Liver (tissue), 8 donors: ENCODE measurements at regions not wholly inside any gene's neighbourhood (a gene's known extent, or its start where the extent isn't known, plus 50 kb on each side); places are given as distances from the start of the nearest gene placed in this dataset.

Source experiments
- DNase-seq: peaks from one replicate; pipeline ENCODE4 v3.0.0-alpha.2; 2017; ENCODE audit warnings: low spot score
- H3K27ac ChIP-seq, 2 donors: one replicate each; pipeline ENCODE4 v1.7.0; 2013; ENCODE audit warnings: inconsistent platforms in 2 of 2, low read length in 2 of 2, control low read depth in 1 of 2, low read depth in 1 of 2, mild to moderate bottlenecking in 1 of 2
- H3K27me3 ChIP-seq, 4 donors: one replicate each; pipeline versions ENCODE4 v1.6.1 to v1.7.0; 2013; ENCODE audit warnings: low read length in 3 of 4, inconsistent platforms in 1 of 4, mild to moderate bottlenecking in 1 of 4, moderate library complexity in 1 of 4; ENCODE audit not compliant: control insufficient read depth in 4 of 4, insufficient read depth in 4 of 4
- H3K36me3 ChIP-seq, 4 donors: one replicate each; pipeline versions ENCODE4 v1.6.1 to v1.7.0; 2013; ENCODE audit warnings: low read length in 3 of 4, mild to moderate bottlenecking in 3 of 4, low read depth in 1 of 4, moderate library complexity in 1 of 4; ENCODE audit not compliant: control insufficient read depth in 4 of 4, insufficient read depth in 3 of 4
- H3K4me1 ChIP-seq, 4 donors: one replicate each; pipeline versions ENCODE4 v1.6.1 to v1.7.0; 2013; ENCODE audit warnings: low read length in 3 of 4, mild to moderate bottlenecking in 3 of 4, moderate library complexity in 1 of 4; ENCODE audit not compliant: control insufficient read depth in 4 of 4, insufficient read depth in 4 of 4
- H3K4me3 ChIP-seq, 3 donors: one replicate each; pipeline versions ENCODE4 v1.6.1 to v1.7.0; 2013; ENCODE audit warnings: low read length in 3 of 3, control low read depth in 1 of 3, low read depth in 1 of 3, mild to moderate bottlenecking in 1 of 3
- H3K9ac ChIP-seq, 2 donors: one replicate each; pipeline ENCODE4 v1.7.0; 2013; ENCODE audit warnings: low read length in 2 of 2, mild to moderate bottlenecking in 2 of 2, moderate library complexity in 2 of 2, control low read depth in 1 of 2, low read depth in 1 of 2
- H3K9me3 ChIP-seq, 4 donors: one replicate each; pipeline versions ENCODE4 v1.6.1 to v1.7.0; 2013; ENCODE audit warnings: low read length in 3 of 4; ENCODE audit not compliant: control insufficient read depth in 4 of 4
- ATF3 ChIP-seq: IDR thresholded peaks from 2 replicates; pipeline ENCODE4 v1.6.1; 2016; ENCODE audit warnings: antibody characterized with exemption
- EGR1 ChIP-seq, 2 donors: IDR thresholded peaks; 2 replicates each; pipeline ENCODE4 v1.6.1; 2016 to 2018; ENCODE audit warnings: antibody characterized with exemption in 2 of 2, low read depth in 2 of 2
- FOXA1 ChIP-seq: IDR thresholded peaks from 2 replicates; pipeline ENCODE4 v1.6.1; 2016; ENCODE audit warnings: antibody characterized with exemption
- GABPA ChIP-seq, 2 donors: IDR thresholded peaks in 1 of 2; conservative IDR thresholded peaks in 1 of 2; 2 replicates each; pipeline ENCODE4 v1.6.1; 2016; ENCODE audit warnings: antibody characterized with exemption in 2 of 2, mild to moderate bottlenecking in 1 of 2, moderate library complexity in 1 of 2
- HNF4G ChIP-seq: IDR thresholded peaks from 2 replicates; pipeline ENCODE4 v1.6.1; 2016; ENCODE audit warnings: antibody characterized with exemption
- JUND ChIP-seq, 2 donors: IDR thresholded peaks; 2 replicates each; pipeline ENCODE4 v1.6.1; 2016; ENCODE audit warnings: antibody characterized with exemption in 2 of 2
- RAD21 ChIP-seq, 2 donors: IDR thresholded peaks; 2 replicates each; pipeline ENCODE4 v1.6.1; 2016; ENCODE audit warnings: antibody characterized with exemption in 2 of 2, mild to moderate bottlenecking in 2 of 2
- REST ChIP-seq: IDR thresholded peaks from 2 replicates; pipeline ENCODE4 v1.6.1; 2016; ENCODE audit warnings: antibody characterized with exemption, mild to moderate bottlenecking
- RXRA ChIP-seq, 2 donors: IDR thresholded peaks; 2 replicates each; pipeline ENCODE4 v1.6.1; 2017 to 2018; ENCODE audit warnings: antibody characterized with exemption in 2 of 2, mild to moderate bottlenecking in 1 of 2
- TAF1 ChIP-seq: conservative IDR thresholded peaks from 2 replicates; pipeline ENCODE4 v1.6.1; 2016; ENCODE audit warnings: antibody characterized with exemption, mild to moderate bottlenecking
- YY1 ChIP-seq: IDR thresholded peaks from 2 replicates; pipeline ENCODE4 v1.6.1; 2016; ENCODE audit warnings: antibody characterized with exemption, mild to moderate bottlenecking
- ZBTB33 ChIP-seq: IDR thresholded peaks from 2 replicates; pipeline ENCODE4 v1.6.1; 2016; ENCODE audit warnings: antibody characterized with exemption
- WGBS: extraction: QIAGEN DNeasy Blood & Tissue Kit; methylation state at CpG from one replicate; pipeline ENCODE4 v1.1.7; 2013; 5-methylcytosine and 5-hydroxymethylcytosine counted together
- TF ChIP-seq, protein P1 (sequence below): fragments of 150-350 bp; IDR thresholded peaks from 2 replicates; pipeline ENCODE4 v1.5.1; 2017; ENCODE audit warnings: improper control_type of control experiment, low read depth, low read length; ENCODE audit not compliant: missing input control
- donor health status: healthy.
- donor health status: healthy.
- donor health status: healthy.
- donor health status: healthy.
- donor health status: healthy.

- DNase-seq, result peak; percentile 14
- no peak overlapping the region for H3K9ac ChIP-seq
- H3K4me3 ChIP-seq, result no peak overlapping the region
- no peak for TF ChIP-seq FOXA1
- H3K27me3 ChIP-seq, result no peaks in the 10 kb centered on the region
- WGBS, result 77% methylated on average over 7 of the region's 7 CpGs
- H3K9me3 ChIP-seq, result peaks cover 0 to 2% (median 1%) of the 10 kb centered on the region in 4 donors
- H3K4me1 ChIP-seq, result no peaks in the 10 kb centered on the region
- no peaks in the 10 kb centered on the region for H3K36me3 ChIP-seq
- H3K27ac ChIP-seq, result no peak overlapping the region
These were observed 117.0 kb downstream of the WNT7A start for GRCh38 chr3:13762906-13763305.

DNA sequence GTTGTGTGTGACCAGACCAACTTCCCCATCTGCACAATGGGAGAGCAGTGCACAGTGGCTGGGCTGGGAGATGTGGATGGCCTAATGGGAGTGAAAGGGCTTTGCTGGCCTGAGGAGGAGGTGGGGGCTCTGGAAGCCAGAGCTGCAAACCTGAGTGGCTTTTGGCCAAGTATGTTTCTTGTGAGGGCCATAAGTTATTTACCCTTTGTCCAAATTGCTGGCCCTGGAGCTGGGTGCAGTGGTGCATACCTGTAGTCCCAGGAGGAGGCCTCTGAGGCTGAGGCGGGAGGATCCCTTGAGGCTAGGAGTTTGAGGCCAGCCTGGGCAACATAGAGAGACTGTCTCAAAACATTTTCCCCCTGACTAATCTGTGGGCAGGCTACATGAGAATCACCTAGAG lies 129.1 kb downstream of the WNT7A start:
- Histone ChIP-seq H3K27me3 (no peaks in the 10 kb centered on the region), H3K36me3 (no peaks in the 10 kb centered on the region), H3K9me3 (peaks cover 0 to 6% (median 5%) of the 10 kb centered on the region in 4 donors), H3K4me1 (no peaks in the 10 kb centered on the region), H3K9ac (no peak overlapping the region), H3K27ac (no peak overlapping the region), H3K4me3 (no peak overlapping the region)
- DNase-seq, result no peak
- 96% methylated on average over 1 of the region's 1 CpG for WGBS
- TF ChIP-seq YY1 (no peak), ATF3 (no peak), TAF1 (no peak), GABPA (IDR thresholded peaks at IDR 0.05 in 1 of 2, conservative IDR thresholded peaks at IDR 0.05 in 1 of 2) (no peak), EGR1 (IDR thresholded peaks at IDR 0.05; ENCODE audit: low read depth in 2 of 2) (no peak), REST (no peak), RAD21 (IDR thresholded peaks at IDR 0.05) (no peak), RXRA (IDR thresholded peaks at IDR 0.05) (no peak), ZBTB33 (no peak), JUND (IDR thresholded peaks at IDR 0.05) (no peak), HNF4G (no peak)
- TF ChIP-seq, protein P1, sequence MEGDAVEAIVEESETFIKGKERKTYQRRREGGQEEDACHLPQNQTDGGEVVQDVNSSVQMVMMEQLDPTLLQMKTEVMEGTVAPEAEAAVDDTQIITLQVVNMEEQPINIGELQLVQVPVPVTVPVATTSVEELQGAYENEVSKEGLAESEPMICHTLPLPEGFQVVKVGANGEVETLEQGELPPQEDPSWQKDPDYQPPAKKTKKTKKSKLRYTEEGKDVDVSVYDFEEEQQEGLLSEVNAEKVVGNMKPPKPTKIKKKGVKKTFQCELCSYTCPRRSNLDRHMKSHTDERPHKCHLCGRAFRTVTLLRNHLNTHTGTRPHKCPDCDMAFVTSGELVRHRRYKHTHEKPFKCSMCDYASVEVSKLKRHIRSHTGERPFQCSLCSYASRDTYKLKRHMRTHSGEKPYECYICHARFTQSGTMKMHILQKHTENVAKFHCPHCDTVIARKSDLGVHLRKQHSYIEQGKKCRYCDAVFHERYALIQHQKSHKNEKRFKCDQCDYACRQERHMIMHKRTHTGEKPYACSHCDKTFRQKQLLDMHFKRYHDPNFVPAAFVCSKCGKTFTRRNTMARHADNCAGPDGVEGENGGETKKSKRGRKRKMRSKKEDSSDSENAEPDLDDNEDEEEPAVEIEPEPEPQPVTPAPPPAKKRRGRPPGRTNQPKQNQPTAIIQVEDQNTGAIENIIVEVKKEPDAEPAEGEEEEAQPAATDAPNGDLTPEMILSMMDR, result no peak
